ENCODE measurements at regions not wholly inside any gene's neighbourhood (a gene's known extent, or its start where the extent isn't known, plus 50 kb on each side); places are given as distances from the start of the nearest gene placed in this dataset.

DNA sequence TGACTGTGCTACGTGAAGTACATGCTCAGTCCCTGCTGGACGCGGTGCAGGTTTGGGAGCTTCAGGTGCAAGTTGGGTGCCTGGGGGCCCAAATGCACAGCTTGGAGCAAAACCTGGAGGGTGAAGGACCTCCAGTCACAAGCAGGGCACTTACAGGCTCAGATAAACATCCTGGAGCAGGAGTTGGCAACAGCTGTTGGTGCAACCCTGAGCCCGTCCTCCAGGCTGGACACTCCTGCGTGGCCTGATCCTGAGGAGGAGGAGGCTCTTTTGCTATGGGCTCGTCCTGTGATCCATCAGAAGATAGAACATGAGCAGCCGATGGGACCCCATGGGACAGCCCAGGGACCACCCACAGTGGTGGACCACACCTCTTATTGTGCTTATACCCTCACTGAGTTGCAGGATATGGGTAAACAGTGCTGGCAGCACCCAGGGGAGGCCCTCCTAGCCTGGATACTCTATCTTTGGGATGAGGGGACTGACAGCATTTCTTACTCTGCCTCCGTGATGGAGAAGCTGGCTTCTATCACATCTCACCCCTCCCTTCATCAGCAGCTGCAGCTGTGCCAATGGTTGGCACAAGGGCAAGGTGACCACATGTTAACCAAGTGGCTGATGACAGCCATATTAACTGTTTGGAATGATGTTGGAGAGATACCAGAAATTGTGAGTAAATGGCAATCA is 301.6 kb downstream of the ZPLD1 start:
- no peaks in the 10 kb centered on the region for H3K36me3 Mint-ChIP-seq
- H3K27me3 Mint-ChIP-seq = no peaks in the 10 kb centered on the region

GRCh38 chr3:102736975-102737304 is 302.1 kb downstream of the ZPLD1 start:
- Mint-ChIP-seq H3K4me3 (no peak overlapping the region), H3K9me3 (no peaks in the 10 kb centered on the region), H3K36me3 (no peaks in the 10 kb centered on the region), H3K27me3 (no peaks in the 10 kb centered on the region), H3K27ac (no peak overlapping the region), H3K4me1 (peaks cover 0 to 2% (median 0%) of the 10 kb centered on the region in 3 donors)

More for the DNA sequence above, 301.6 kb downstream of the ZPLD1 start:
- no peak overlapping the region for H3K27ac Mint-ChIP-seq
- peaks cover 0 to 2% (median 0%) of the 10 kb centered on the region in 3 donors for H3K4me1 Mint-ChIP-seq
- no peak overlapping the region for H3K4me3 Mint-ChIP-seq
- H3K9me3 Mint-ChIP-seq = no peaks in the 10 kb centered on the region

DNA sequence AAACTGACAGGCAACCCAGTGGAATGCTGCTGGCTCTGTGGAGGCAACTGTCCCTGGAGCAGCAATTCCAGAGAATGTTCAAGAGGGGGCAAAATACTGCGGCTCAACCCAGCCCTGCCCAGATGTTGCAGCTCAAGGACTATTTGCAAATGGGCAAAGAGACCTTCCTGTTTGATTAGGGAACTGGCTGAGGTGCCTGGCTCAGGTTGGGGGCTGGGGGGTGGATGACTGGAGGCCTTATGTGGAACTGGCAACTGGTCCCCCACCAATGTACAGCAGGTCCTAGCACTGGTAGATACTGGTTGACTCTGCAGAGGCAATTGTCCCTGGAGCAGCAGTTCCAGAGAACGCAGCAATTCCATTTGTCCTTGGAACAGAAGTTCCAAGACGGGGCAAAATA is 302.5 kb downstream of the ZPLD1 start:
- Mint-ChIP-seq H3K27me3 (no peaks in the 10 kb centered on the region), H3K36me3 (no peaks in the 10 kb centered on the region), H3K4me3 (no peak overlapping the region), H3K4me1 (peaks cover 0 to 2% (median 0%) of the 10 kb centered on the region in 3 donors), H3K9me3 (no peaks in the 10 kb centered on the region), H3K27ac (no peak overlapping the region)

- H3K4me1 Mint-ChIP-seq = no peaks in the 10 kb centered on the region
- no peaks in the 10 kb centered on the region for H3K36me3 Mint-ChIP-seq
- peaks cover 1% of the 10 kb centered on the region for H3K27me3 Mint-ChIP-seq
- H3K4me3 Mint-ChIP-seq = no peak overlapping the region
- H3K27ac Mint-ChIP-seq = no peak overlapping the region
- no peaks in the 10 kb centered on the region for H3K9me3 Mint-ChIP-seq
These were observed 306.3 kb downstream of the ZPLD1 start for GRCh38 chr3:102741105-102741504.

- Mint-ChIP-seq H3K27me3 (peaks cover 1% of the 10 kb centered on the region), H3K27ac (no peak overlapping the region), H3K36me3 (no peaks in the 10 kb centered on the region), H3K4me1 (no peaks in the 10 kb centered on the region), H3K9me3 (no peaks in the 10 kb centered on the region), H3K4me3 (peak overlapping the region in 1 of 4 donors; percentile 50)
These were observed 306.9 kb downstream of the ZPLD1 start for GRCh38 chr3:102741694-102742093.

- H3K4me1 Mint-ChIP-seq = no peaks in the 10 kb centered on the region
- peaks cover 4% of the 10 kb centered on the region for H3K27me3 Mint-ChIP-seq
- no peaks in the 10 kb centered on the region for H3K36me3 Mint-ChIP-seq
- no peak overlapping the region for H3K4me3 Mint-ChIP-seq
- no peaks in the 10 kb centered on the region for H3K9me3 Mint-ChIP-seq
- H3K27ac Mint-ChIP-seq = no peak overlapping the region
These were observed 311.1 kb downstream of the ZPLD1 start for GRCh38 chr3:102745881-102746280.

- Mint-ChIP-seq H3K9me3 (no peaks in the 10 kb centered on the region), H3K36me3 (no peaks in the 10 kb centered on the region), H3K27me3 (peaks cover 4% of the 10 kb centered on the region), H3K4me1 (no peaks in the 10 kb centered on the region), H3K27ac (no peak overlapping the region), H3K4me3 (no peak overlapping the region)
These were observed 312.8 kb downstream of the ZPLD1 start for GRCh38 chr3:102747611-102748010.

GRCh38 chr3:102748646-102749045 is 313.8 kb downstream of the ZPLD1 start:
- H3K4me3 Mint-ChIP-seq = no peak overlapping the region
- H3K27me3 Mint-ChIP-seq = peaks cover 3% of the 10 kb centered on the region
- no peaks in the 10 kb centered on the region for H3K36me3 Mint-ChIP-seq
- no peaks in the 10 kb centered on the region for H3K4me1 Mint-ChIP-seq
- H3K27ac Mint-ChIP-seq = no peak overlapping the region
- no peaks in the 10 kb centered on the region for H3K9me3 Mint-ChIP-seq

DNA sequence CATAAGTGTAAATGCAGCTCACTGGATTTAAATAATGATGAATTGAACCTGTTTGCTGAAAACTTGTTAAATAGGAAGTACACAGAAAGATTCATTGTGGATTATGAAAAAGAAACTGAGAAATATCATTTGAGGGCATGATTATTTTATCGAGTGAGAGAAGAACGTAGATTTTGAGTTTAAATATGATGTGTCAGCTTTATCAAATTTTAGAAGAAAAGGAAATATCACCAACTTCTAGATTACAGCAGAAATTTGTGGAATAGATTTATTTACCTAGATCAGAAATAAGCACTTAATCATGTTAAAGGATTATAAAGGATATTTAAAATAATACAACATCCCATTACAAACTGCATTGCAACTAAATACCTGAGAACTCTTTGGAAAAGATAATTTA is 315.5 kb downstream of the ZPLD1 start:
- H3K27ac Mint-ChIP-seq = no peak overlapping the region
- H3K4me3 Mint-ChIP-seq = no peak overlapping the region
- no peaks in the 10 kb centered on the region for H3K36me3 Mint-ChIP-seq
- H3K9me3 Mint-ChIP-seq = no peaks in the 10 kb centered on the region
- no peaks in the 10 kb centered on the region for H3K4me1 Mint-ChIP-seq
- H3K27me3 Mint-ChIP-seq = peaks cover 3% of the 10 kb centered on the region

DNA sequence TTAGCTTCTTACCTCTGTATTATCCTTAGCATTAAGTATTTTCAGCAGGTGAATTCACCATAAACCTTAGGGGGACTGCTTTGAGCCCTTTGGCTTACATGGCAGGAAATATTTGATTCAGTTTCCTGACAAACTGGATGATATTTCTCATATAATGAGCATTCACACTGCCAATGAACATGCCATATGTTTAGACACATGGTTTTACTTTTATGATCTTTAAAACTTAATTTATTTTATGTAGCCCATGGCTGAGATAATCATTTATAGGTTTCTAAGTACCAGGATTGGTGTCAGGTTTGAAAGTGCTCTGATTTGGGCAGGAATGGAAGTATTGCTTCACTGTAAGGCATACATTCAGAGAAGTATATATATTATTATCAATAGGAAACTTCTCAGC is 319.1 kb downstream of the ZPLD1 start:
- Mint-ChIP-seq H3K9me3 (no peaks in the 10 kb centered on the region), H3K4me3 (no peak overlapping the region), H3K27me3 (peaks cover 3% of the 10 kb centered on the region), H3K4me1 (no peaks in the 10 kb centered on the region), H3K27ac (no peak overlapping the region), H3K36me3 (no peaks in the 10 kb centered on the region)

DNA sequence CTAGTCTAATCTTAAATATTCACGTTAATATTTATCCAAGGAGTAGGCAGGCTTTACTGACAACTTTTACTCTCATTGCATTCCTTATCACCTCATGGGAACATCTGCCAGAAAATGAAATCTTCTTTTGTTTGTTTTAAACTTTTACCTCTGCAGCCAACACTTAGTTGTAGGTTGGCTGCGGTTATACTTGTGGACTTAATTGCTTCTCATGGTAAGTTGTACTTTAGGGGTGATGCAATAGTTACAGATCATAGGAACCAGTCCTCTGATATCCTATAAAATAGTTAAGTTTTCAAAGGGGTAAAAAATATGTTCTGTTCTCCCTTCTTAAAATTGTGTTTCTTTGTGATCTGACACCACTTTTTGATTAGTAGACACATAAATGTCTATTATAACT is 321.9 kb downstream of the ZPLD1 start:
- Mint-ChIP-seq H3K27me3 (no peaks in the 10 kb centered on the region), H3K4me1 (no peaks in the 10 kb centered on the region), H3K27ac (no peak overlapping the region), H3K4me3 (no peak overlapping the region), H3K9me3 (no peaks in the 10 kb centered on the region), H3K36me3 (no peaks in the 10 kb centered on the region)

DNA sequence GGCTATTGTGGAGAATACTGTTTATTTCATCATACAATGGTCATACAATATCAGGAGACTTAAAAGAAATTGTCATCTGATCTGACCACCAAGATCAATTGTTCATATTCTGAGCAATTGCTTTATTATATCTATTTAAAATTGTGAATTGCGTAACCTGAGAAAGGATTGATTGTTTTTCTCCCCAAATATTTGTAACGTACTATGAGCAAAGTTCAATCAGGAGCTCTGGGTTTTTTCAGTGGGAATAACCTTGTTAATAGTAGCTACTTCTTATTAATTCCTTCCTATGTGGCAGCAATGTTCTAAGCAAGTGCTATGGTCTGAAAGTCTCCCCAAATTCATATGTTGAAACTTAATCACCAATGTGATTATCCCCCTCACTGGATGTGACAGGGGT is 323.1 kb downstream of the ZPLD1 start:
- H3K27ac Mint-ChIP-seq = no peak overlapping the region
- no peaks in the 10 kb centered on the region for H3K36me3 Mint-ChIP-seq
- H3K4me3 Mint-ChIP-seq = no peak overlapping the region
- no peaks in the 10 kb centered on the region for H3K9me3 Mint-ChIP-seq
- no peaks in the 10 kb centered on the region for H3K27me3 Mint-ChIP-seq
- H3K4me1 Mint-ChIP-seq = no peaks in the 10 kb centered on the region

GRCh38 chr3:102761766-102762165 is 327.0 kb downstream of the ZPLD1 start:
- no peak overlapping the region for H3K27ac Mint-ChIP-seq
- H3K9me3 Mint-ChIP-seq = peaks cover 0 to 2% (median 0%) of the 10 kb centered on the region in 3 donors
- H3K4me1 Mint-ChIP-seq = no peaks in the 10 kb centered on the region
- no peak overlapping the region for H3K4me3 Mint-ChIP-seq
- no peaks in the 10 kb centered on the region for H3K36me3 Mint-ChIP-seq
- H3K27me3 Mint-ChIP-seq = no peaks in the 10 kb centered on the region

GRCh38 chr3:102790747-102791325 is 356.0 kb downstream of the ZPLD1 start:
- no peak overlapping the region for H3K27ac Mint-ChIP-seq
- no peak overlapping the region for H3K4me3 Mint-ChIP-seq
- H3K9me3 Mint-ChIP-seq = peaks cover 0 to 2% (median 0%) of the 10 kb centered on the region in 3 donors
- H3K27me3 Mint-ChIP-seq = no peaks in the 10 kb centered on the region
- H3K36me3 Mint-ChIP-seq = no peaks in the 10 kb centered on the region
- no peaks in the 10 kb centered on the region for H3K4me1 Mint-ChIP-seq

DNA sequence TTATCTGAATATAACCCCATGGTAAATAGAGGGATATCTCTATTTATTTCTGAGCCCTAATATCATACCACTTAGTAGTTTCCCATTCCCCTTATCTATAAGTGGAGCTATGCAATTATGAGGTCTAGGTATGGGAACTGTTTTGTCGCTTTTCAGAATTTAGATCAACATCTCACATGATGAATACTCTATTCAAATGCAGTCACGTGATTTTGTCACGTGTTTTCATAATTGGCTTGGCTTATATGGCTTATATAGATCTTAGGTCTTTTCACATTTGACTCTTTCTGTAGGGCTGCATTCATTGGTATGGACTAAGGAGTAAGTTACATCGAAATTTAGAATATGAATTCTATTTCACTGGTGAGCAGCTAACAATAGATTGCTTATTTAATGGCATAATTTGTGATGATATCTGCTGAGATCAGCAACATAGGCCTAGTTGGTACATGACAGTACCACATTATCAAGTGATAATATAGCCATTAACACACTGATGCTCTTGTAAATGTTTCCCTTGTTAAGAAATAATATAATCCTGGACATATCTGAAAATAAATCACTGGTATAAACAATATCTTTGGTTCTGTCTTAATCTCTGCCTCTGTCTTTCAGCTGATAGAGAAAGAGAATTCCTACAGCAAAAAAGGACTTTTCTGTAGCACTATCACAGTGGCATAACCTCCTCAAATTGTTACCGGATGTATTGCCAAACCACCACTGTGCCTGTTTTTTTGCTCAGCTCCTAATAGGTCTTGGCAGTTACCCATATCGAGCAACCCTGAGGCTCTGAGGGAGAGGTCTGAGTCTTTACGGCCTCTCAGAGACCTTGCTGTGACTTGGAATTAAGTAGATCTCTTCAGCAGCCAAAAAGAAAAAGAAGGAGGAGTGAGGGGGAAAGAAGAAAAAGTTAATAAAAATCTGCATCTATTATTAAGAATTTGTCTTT is 357.1 kb downstream of the ZPLD1 start:
- Mint-ChIP-seq H3K27ac (no peak overlapping the region), H3K36me3 (no peaks in the 10 kb centered on the region), H3K4me3 (no peak overlapping the region), H3K4me1 (no peaks in the 10 kb centered on the region), H3K9me3 (peaks cover 0 to 2% (median 0%) of the 10 kb centered on the region in 3 donors), H3K27me3 (no peaks in the 10 kb centered on the region)

All from IgD-negative memory B cell (primary cell).